ENCODE measurements at regions not wholly inside any gene's neighbourhood (a gene's known extent, or its start where the extent isn't known, plus 50 kb on each side); places are given as distances from the start of the nearest gene placed in this dataset.

- H3K9me2 ChIP-seq = no peaks in the 10 kb centered on the region
- DNase-seq = no peak
- H3K79me2 ChIP-seq (ENCODE audit: insufficient read depth) = no peaks in the 10 kb centered on the region
- POLR2A ChIA-PET = no interaction called here
- no peaks in the 10 kb centered on the region; the same call in 1 of the 2 replicates for H3K27me3 ChIP-seq (ENCODE audit: insufficient read depth)
- no peak overlapping the region; a peak in 1 of 4 replicates for H3K27ac ChIP-seq (ENCODE audit: low read depth in 2 of 2, low read length in 1 of 2)
- TF ChIP-seq NFIC (IDR thresholded peaks at IDR 0.05; ENCODE audit: borderline replicate concordance) = peak; percentile 59
- no peak for TF ChIP-seq PBX3 (IDR thresholded peaks at IDR 0.05)
- no peaks in the 10 kb centered on the region for H3K9me3 ChIP-seq
- no peak overlapping the region for H3K4me3 ChIP-seq (ENCODE audit: low read depth in 2 of 2, low read length in 1 of 2)
- H3F3A ChIP-seq (replicated peaks; ENCODE audit: insufficient read depth) = peaks cover 5% of the 10 kb centered on the region
- no peak overlapping the region for H2AFZ ChIP-seq (ENCODE audit: low read depth)
- H3K4me1 ChIP-seq (ENCODE audit: control insufficient read depth in 1 of 2, insufficient read depth in 2 of 2, low read depth in 1 of 2, low read length in 1 of 2) = peaks cover 20 to 36% of the 10 kb centered on the region in 2 experiments; a peak in 3 of 4 replicates
- H3K4me2 ChIP-seq = no peak overlapping the region
- H3K9ac ChIP-seq = no peak overlapping the region
- H3K36me3 ChIP-seq (replicated peaks in 1 of 2; ENCODE audit: control insufficient read depth in 1 of 2, insufficient read depth in 2 of 2, low read length in 1 of 2) = no peaks in the 10 kb centered on the region
- CTCF ChIA-PET = no interaction called here
- no peaks in the 10 kb centered on the region for H4K20me1 ChIP-seq (ENCODE audit: insufficient read depth)
- 62% methylated on average over 15 of the region's 18 CpGs for WGBS (ENCODE audit: low lambda C conversion rate)
Measured at GRCh38 chrX:39895218-39896110, 202.3 kb downstream of the BCOR start.

GRCh38 chrX:39896951-39897740 is 200.6 kb downstream of the BCOR start:
- peak overlapping the region; percentile 66 for H3K4me2 ChIP-seq
- DNase-seq = no peak
- whole genome bisulfite sequencing (ENCODE audit: low lambda C conversion rate) = 31% methylated on average over 17 of the region's 20 CpGs
- no peaks in the 10 kb centered on the region; the same call in 1 of the 2 replicates for H3K27me3 ChIP-seq (ENCODE audit: insufficient read depth)
- no peak overlapping the region for H3K4me3 ChIP-seq (ENCODE audit: low read depth in 2 of 2, low read length in 1 of 2)
- H4K20me1 ChIP-seq (ENCODE audit: insufficient read depth) = no peaks in the 10 kb centered on the region
- ChIA-PET POLR2A (no interaction called here), CTCF (no interaction called here)
- H3K79me2 ChIP-seq (ENCODE audit: insufficient read depth) = no peaks in the 10 kb centered on the region
- H3F3A ChIP-seq (replicated peaks; ENCODE audit: insufficient read depth) = peaks cover 5% of the 10 kb centered on the region
- no peaks in the 10 kb centered on the region for H3K36me3 ChIP-seq (replicated peaks in 1 of 2; ENCODE audit: control insufficient read depth in 1 of 2, insufficient read depth in 2 of 2, low read length in 1 of 2)
- H3K27ac ChIP-seq (ENCODE audit: low read depth in 2 of 2, low read length in 1 of 2) = peak overlapping the region; percentile 48 to 56; a peak in 3 of 4 replicates
- H3K4me1 ChIP-seq (ENCODE audit: control insufficient read depth in 1 of 2, insufficient read depth in 2 of 2, low read depth in 1 of 2, low read length in 1 of 2) = peaks cover 20 to 43% of the 10 kb centered on the region in 2 experiments; a peak in 3 of 4 replicates
- no peaks in the 10 kb centered on the region for H3K9me2 ChIP-seq
- no peaks in the 10 kb centered on the region for H3K9me3 ChIP-seq
- H2AFZ ChIP-seq (ENCODE audit: low read depth) = 0 out of 2 replicates have a peak overlapping the region, but pooled peaks have one; percentile 2
- H3K9ac ChIP-seq = no peak overlapping the region
- TF ChIP-seq GABPA (IDR thresholded peaks at IDR 0.05; ENCODE audit: low read depth) = no peak
- no peak for TF ChIP-seq SMC3 (IDR thresholded peaks at IDR 0.05; ENCODE audit: low read depth, low read length)
- TF ChIP-seq ZBTB33 (IDR thresholded peaks at IDR 0.05; ENCODE audit: borderline replicate concordance, low read depth) = no peak
- no peak for TF ChIP-seq TAF1 (IDR thresholded peaks at IDR 0.05; ENCODE audit: borderline replicate concordance, low read depth, low read length)
- TF ChIP-seq RXRA (IDR thresholded peaks at IDR 0.05; ENCODE audit: borderline replicate concordance, low read depth) = no peak; the same call in 1 of the 2 replicates
- TF ChIP-seq SIN3A (IDR thresholded peaks at IDR 0.05; ENCODE audit: borderline replicate concordance, low read depth, low read length) = no peak
- TF ChIP-seq EZH2phosphoT487 (IDR thresholded peaks at IDR 0.05; ENCODE audit: borderline replicate concordance, low read depth) = no peak
- peak; percentile 61 for TF ChIP-seq NFIC (IDR thresholded peaks at IDR 0.05; ENCODE audit: borderline replicate concordance)
- 0 out of 2 replicates have a peak, but pooled peaks have one; percentile 9 for TF ChIP-seq REST (IDR thresholded peaks at IDR 0.05; ENCODE audit: low read depth, low read length)
- no peak; the same call in 1 of the 2 replicates for TF ChIP-seq RAD21 (IDR thresholded peaks at IDR 0.05; ENCODE audit: low read length)
- peak; percentile 91 for TF ChIP-seq TEAD4 (IDR thresholded peaks at IDR 0.05; ENCODE audit: borderline replicate concordance, insufficient read depth)
- no peak for TF ChIP-seq FOXM1 (IDR thresholded peaks at IDR 0.05; ENCODE audit: low read depth)
- peak in 1 of 2 experiments; percentile 62; a peak in 1 of 4 replicates for TF ChIP-seq EP300 (IDR thresholded peaks at IDR 0.05; ENCODE audit: borderline replicate concordance in 1 of 2, low read depth in 1 of 2, low read length in 1 of 2)
- TF ChIP-seq PBX3 (IDR thresholded peaks at IDR 0.05) = 0 out of 2 replicates have a peak, but pooled peaks have one; percentile 34
